ENCODE measurements at regions not wholly inside any gene's neighbourhood (a gene's known extent, or its start where the extent isn't known, plus 50 kb on each side); places are given as distances from the start of the nearest gene placed in this dataset.

GRCh38 chr7:80318081-80318480, 183.4 kb downstream of the GNAI1 start:
- dilution Hi-C loops (cut with MboI; ENCODE audit: extremely low pct_ligation_motif_present, low sequenced_read_pairs), result no loop called here
- Histone ChIP-seq H3K4me1 (ENCODE audit: control insufficient read depth, extremely low read depth, insufficient read depth, low read length) (peaks cover 15% of the 10 kb centered on the region), H3K27me3 (ENCODE audit: control insufficient read depth in 2 of 2, insufficient read depth in 2 of 2, low read length in 2 of 2) (no peaks in the 10 kb centered on the region), H3K4me3 (replicated peaks in 1 of 3; ENCODE audit: insufficient read depth in 1 of 3, low read depth in 1 of 3, low read length in 3 of 3) (no peak overlapping the region), H3K27ac (ENCODE audit: insufficient read depth, low read depth, low read length) (no peak overlapping the region), H3K79me2 (ENCODE audit: control insufficient read depth, insufficient read depth, low read length) (no peaks in the 10 kb centered on the region), H3K4me2 (ENCODE audit: insufficient read depth, low read length) (no peak overlapping the region), H4K20me1 (replicated peaks; ENCODE audit: control insufficient read depth, extremely low read depth, insufficient read depth, low read length) (no peaks in the 10 kb centered on the region), H2AFZ (ENCODE audit: low read depth, low read length) (no peak overlapping the region), H3K9me1 (replicated peaks; ENCODE audit: control insufficient read depth, extremely low read depth, insufficient read depth, low read length) (no peaks in the 10 kb centered on the region), H3K36me3 (ENCODE audit: control insufficient read depth in 2 of 2, extremely low read depth in 1 of 2, insufficient read depth in 2 of 2, low read length in 2 of 2) (no peaks in the 10 kb centered on the region), H3K9me3 (replicated peaks; ENCODE audit: control insufficient read depth, insufficient read depth, low read length) (no peaks in the 10 kb centered on the region), H3K9ac (replicated peaks; ENCODE audit: extremely low read depth, insufficient read depth, low read length) (no peak overlapping the region)
- intact Hi-C loops (cut with micrococcal nuclease), result no loop called here
- DNase-seq (ENCODE audit: low read depth, low spot score), result no peak
- ChIA-PET POLR2A (no interaction called here), CTCF (no interaction called here)
- FAIRE-seq, result no peak
- TF ChIP-seq EZH2 (IDR thresholded peaks at IDR 0.05; ENCODE audit: borderline replicate concordance, low read depth, low read length, severe bottlenecking) (no peak), POLR2A (IDR thresholded peaks at IDR 0.05; ENCODE audit: low read depth, low read length) (no peak), MAX (IDR thresholded peaks at IDR 0.05; ENCODE audit: insufficient read depth, insufficient read length) (no peak), JUN (IDR thresholded peaks at IDR 0.05; ENCODE audit: borderline replicate concordance, insufficient read depth, insufficient read length, low read depth) (no peak), MYC (IDR thresholded peaks at IDR 0.05; ENCODE audit: low read depth, low read length) (no peak), GATA2 (IDR thresholded peaks at IDR 0.05; ENCODE audit: insufficient read depth, insufficient read length, low read depth, low read length) (no peak), CTCF (IDR thresholded peaks at IDR 0.05; ENCODE audit: extremely low read depth in 1 of 2, insufficient read depth in 1 of 2, low read depth in 1 of 2, low read length in 2 of 2) (no peak), POLR2AphosphoS5 (IDR thresholded peaks at IDR 0.05; ENCODE audit: insufficient read depth, low read depth, low read length) (no peak), FOS (IDR thresholded peaks at IDR 0.05; ENCODE audit: borderline replicate concordance, insufficient read depth, low read length) (no peak)
- BruUV-seq (replicated peaks), result no TSS peak

All from endothelial cell of umbilical vein (primary cell).